HEK293T (cell line): ENCODE measurements at regions not wholly inside any gene's neighbourhood (a gene's known extent, or its start where the extent isn't known, plus 50 kb on each side); places are given as distances from the start of the nearest gene placed in this dataset.

ENCODE experiments used
- ARNT ChIP-seq: fragments of 450-650 bp; IDR thresholded peaks from 2 replicates; pipeline ENCODE4 v1.6.1; 2017; ENCODE audit warnings: mild to moderate bottlenecking
- BHLHE40 ChIP-seq: fragments of 450-650 bp; IDR thresholded peaks from 2 replicates; pipeline ENCODE4 v1.6.1; 2016; ENCODE audit warnings: mild to moderate bottlenecking, moderate library complexity, borderline replicate concordance
- CTBP1 ChIP-seq: fragments of 450-650 bp; IDR thresholded peaks from 2 replicates; pipeline ENCODE4 v1.6.1; 2016; ENCODE audit warnings: borderline replicate concordance
- FOXK2 ChIP-seq: fragments of 450-650 bp; IDR thresholded peaks from 2 replicates; pipeline ENCODE4 v1.6.1; 2016; ENCODE audit warnings: mild to moderate bottlenecking
- HDGF ChIP-seq: fragments of 450-650 bp; IDR thresholded peaks from 2 replicates; pipeline ENCODE4 v1.6.1; 2017; ENCODE audit warnings: antibody characterized with exemption, borderline replicate concordance
- NFRKB ChIP-seq: fragments of 450-650 bp; IDR thresholded peaks from 2 replicates; pipeline ENCODE4 v1.6.1; 2016; ENCODE audit warnings: mild to moderate bottlenecking, moderate library complexity
- SP1 ChIP-seq: fragments of 450-650 bp; IDR thresholded peaks from 2 replicates; pipeline ENCODE4 v1.6.1; 2017
- SUZ12 ChIP-seq: fragments of 450-650 bp; IDR thresholded peaks from 2 replicates; pipeline ENCODE4 v1.6.1; 2016; ENCODE audit warnings: mild to moderate bottlenecking

DNA sequence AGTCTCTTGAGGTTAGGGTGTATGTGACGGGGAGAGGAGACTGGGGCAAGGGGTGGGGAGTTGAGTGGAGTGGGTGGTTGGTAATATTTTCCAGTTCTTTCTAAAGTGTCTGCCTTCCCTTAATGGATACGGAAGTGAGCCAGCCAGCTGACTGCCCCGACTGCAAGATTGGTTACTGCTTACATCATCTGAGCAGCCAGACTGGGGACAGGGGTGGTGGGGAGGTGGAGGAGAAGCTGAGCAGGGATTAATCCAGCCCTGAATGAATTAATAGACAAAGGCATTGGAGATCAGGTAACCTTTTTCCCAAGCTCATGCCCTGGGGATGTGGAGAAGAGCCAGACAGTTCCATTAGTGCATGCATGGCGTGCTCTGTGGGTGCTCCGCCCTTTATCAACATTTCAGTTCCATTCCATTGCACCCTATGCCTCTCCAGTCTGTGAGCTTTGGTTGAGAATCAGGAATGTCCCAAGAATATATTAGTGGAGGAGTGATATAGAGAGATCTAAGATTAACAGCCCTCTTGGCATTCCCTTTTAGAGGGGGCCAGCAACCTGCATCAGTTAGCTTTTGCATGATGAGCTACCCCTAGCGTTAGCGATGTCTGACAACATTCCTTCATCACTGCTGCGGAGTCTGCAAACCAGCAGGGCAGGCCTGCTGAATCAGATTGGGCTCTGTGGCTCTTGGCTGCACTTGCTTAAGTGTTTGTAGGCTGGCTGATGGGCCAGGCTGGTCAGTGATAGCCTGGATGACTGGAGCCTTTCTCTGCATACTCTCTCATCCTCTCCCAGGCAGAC is 67.4 kb downstream of the TNP1 start:
- TF ChIP-seq BHLHE40 (no peak), SUZ12 (no peak), SP1 (no peak), FOXK2 (no peak), ARNT (no peak), HDGF (no peak), NFRKB (no peak), CTBP1 (no peak)
